ENCODE measurements at regions not wholly inside any gene's neighbourhood (a gene's known extent, or its start where the extent isn't known, plus 50 kb on each side); places are given as distances from the start of the nearest gene placed in this dataset.

- no peaks in the 10 kb centered on the region for H3K27me3 ChIP-seq (replicated peaks; ENCODE audit: insufficient read depth)
- H3K36me3 ChIP-seq, result no peaks in the 10 kb centered on the region
- no peak overlapping the region for H3K4me3 ChIP-seq
- WGBS, result 81% methylated on average over 16 of the region's 16 CpGs
- intact Hi-C loops (cut with DNase I), result loop anchor here (2.0 kb wide), 1 partner anchor 141 kb away; no protein-coding TSS in a partner anchor
- no peak for DNase-seq (ENCODE audit: low spot score)
- no peak overlapping the region for H3K27ac ChIP-seq
- H3K9me3 ChIP-seq, result no peaks in the 10 kb centered on the region
- TF ChIP-seq CTCF (IDR thresholded peaks at IDR 0.05) (no peak), POLR2A (IDR thresholded peaks at IDR 0.05) (no peak), POLR2AphosphoS5 (IDR thresholded peaks at IDR 0.05) (no peak)
- no peaks in the 10 kb centered on the region for H3K4me1 ChIP-seq (replicated peaks)
These were observed 138.0 kb upstream of the GPC1 start for GRCh38 chr2:240297256-240298116.

GRCh38 chr2:240298117-240298790 lies 137.2 kb upstream of the GPC1 start:
- Histone ChIP-seq H3K4me1 (replicated peaks) (no peaks in the 10 kb centered on the region), H3K9me3 (no peaks in the 10 kb centered on the region), H3K4me3 (no peak overlapping the region), H3K27me3 (replicated peaks; ENCODE audit: insufficient read depth) (no peaks in the 10 kb centered on the region), H3K36me3 (no peaks in the 10 kb centered on the region), H3K27ac (no peak overlapping the region)
- intact Hi-C loops (cut with DNase I), result loop anchor here (2.0 kb wide), 1 partner anchor 141 kb away; no protein-coding TSS in a partner anchor
- no peak for DNase-seq (ENCODE audit: low spot score)
- WGBS, result 94% methylated on average over 11 of the region's 11 CpGs
- TF ChIP-seq POLR2AphosphoS5 (IDR thresholded peaks at IDR 0.05) (no peak), POLR2A (IDR thresholded peaks at IDR 0.05) (no peak), CTCF (IDR thresholded peaks at IDR 0.05) (no peak)

GRCh38 chr2:240298803-240299709 lies 136.4 kb upstream of the GPC1 start:
- intact Hi-C loops (cut with DNase I), result loop anchor here (2.0 kb wide), 1 partner anchor 140 kb away; no protein-coding TSS in a partner anchor
- no peak overlapping the region for H3K4me3 ChIP-seq
- DNase-seq (ENCODE audit: low spot score), result no peak

GRCh38 chr2:240299710-240300068 lies 135.8 kb upstream of the GPC1 start:
- WGBS, result 68% methylated on average over 7 of the region's 7 CpGs
- Histone ChIP-seq H3K9me3 (no peaks in the 10 kb centered on the region), H3K4me1 (replicated peaks) (no peaks in the 10 kb centered on the region), H3K36me3 (no peaks in the 10 kb centered on the region), H3K27me3 (replicated peaks; ENCODE audit: insufficient read depth) (no peaks in the 10 kb centered on the region), H3K27ac (no peak overlapping the region), H3K4me3 (no peak overlapping the region)
- TF ChIP-seq POLR2A (IDR thresholded peaks at IDR 0.05), result no peak
- TF ChIP-seq CTCF (IDR thresholded peaks at IDR 0.05), result no peak
- TF ChIP-seq POLR2AphosphoS5 (IDR thresholded peaks at IDR 0.05), result no peak
- no peak for DNase-seq (ENCODE audit: low spot score)
- intact Hi-C loops (cut with DNase I), result loop anchor here (2.0 kb wide), 1 partner anchor 139 kb away; no protein-coding TSS in a partner anchor

More at GRCh38 chr2:240298803-240299709, 136.4 kb upstream of the GPC1 start:
- Histone ChIP-seq H3K9me3 (no peaks in the 10 kb centered on the region), H3K36me3 (no peaks in the 10 kb centered on the region), H3K27me3 (replicated peaks; ENCODE audit: insufficient read depth) (no peaks in the 10 kb centered on the region), H3K27ac (no peak overlapping the region), H3K4me1 (replicated peaks) (no peaks in the 10 kb centered on the region)
- no peak for TF ChIP-seq POLR2A (IDR thresholded peaks at IDR 0.05)
- no peak for TF ChIP-seq CTCF (IDR thresholded peaks at IDR 0.05)
- no peak for TF ChIP-seq POLR2AphosphoS5 (IDR thresholded peaks at IDR 0.05)
- 89% methylated on average over 18 of the region's 18 CpGs for WGBS
